ENCODE measurements at regions not wholly inside any gene's neighbourhood (a gene's known extent, or its start where the extent isn't known, plus 50 kb on each side); places are given as distances from the start of the nearest gene placed in this dataset.

- no peak for TF ChIP-seq RXRA (IDR thresholded peaks at IDR 0.05; ENCODE audit: insufficient read depth, low read depth, low read length)
Measured at GRCh38 chr2:34242763-34243123, 643.6 kb upstream of the FAM98A start (continued).

Measured in H1 (cell line).